HFFc6 (cell line): ENCODE measurements at regions not wholly inside any gene's neighbourhood (a gene's known extent, or its start where the extent isn't known, plus 50 kb on each side); places are given as distances from the start of the nearest gene placed in this dataset.

ENCODE experiments used
- DNase-seq: peaks from one replicate; pipeline ENCODE4 v3.0.0-alpha.2; 2018
- H3K27ac Mint-ChIP-seq: 2 replicates; pipeline ENCODE4 v1.8.0; 2020; ENCODE audit warnings: mild to moderate bottlenecking, mixed read lengths
- H3K27me3 Mint-ChIP-seq: 2 replicates; pipeline ENCODE4 v1.8.0; 2021; ENCODE audit warnings: mild to moderate bottlenecking, moderate library complexity, mixed read lengths; ENCODE audit not compliant: insufficient read depth
- H3K36me3 Mint-ChIP-seq: 2 replicates; pipeline ENCODE4 v1.8.0; 2021; ENCODE audit warnings: low read depth, mixed read lengths
- H3K4me1 Mint-ChIP-seq: 2 replicates; pipeline ENCODE4 v1.8.0; 2020; ENCODE audit warnings: low read depth, mixed read lengths
- H3K4me3 Mint-ChIP-seq: 2 replicates; pipeline ENCODE4 v1.8.0; 2020; ENCODE audit warnings: mild to moderate bottlenecking, moderate library complexity, mixed read lengths
- H3K9me3 Mint-ChIP-seq: 2 replicates; pipeline ENCODE4 v1.8.0; 2020; ENCODE audit warnings: mild to moderate bottlenecking, mixed read lengths
- CTCF ChIP-seq: fragments of 200-600 bp; sonication (generic); IDR thresholded peaks from 2 replicates; pipeline ENCODE4 v1.5.0; 2021; ENCODE audit warnings: antibody characterized with exemption, mild to moderate bottlenecking

GRCh38 chr13:38180670-38181069 lies 169.0 kb upstream of the UFM1 start:
- peak overlapping the region; percentile 75 for H3K4me3 Mint-ChIP-seq

GRCh38 chr13:38180126-38180525 lies 169.5 kb upstream of the UFM1 start:
- H3K27me3 Mint-ChIP-seq = no peaks in the 10 kb centered on the region
- peaks cover 19% of the 10 kb centered on the region for H3K4me1 Mint-ChIP-seq
- no peaks in the 10 kb centered on the region for H3K36me3 Mint-ChIP-seq
- H3K9me3 Mint-ChIP-seq = no peaks in the 10 kb centered on the region
- DNase-seq = peak; percentile 7
- H3K27ac Mint-ChIP-seq = peak overlapping the region; percentile 20
- no peak for TF ChIP-seq CTCF
- H3K4me3 Mint-ChIP-seq = peak overlapping the region; percentile 75

More at GRCh38 chr13:38180670-38181069, 169.0 kb upstream of the UFM1 start:
- DNase-seq = no peak
- no peaks in the 10 kb centered on the region for H3K27me3 Mint-ChIP-seq
- peaks cover 19% of the 10 kb centered on the region for H3K4me1 Mint-ChIP-seq
- H3K27ac Mint-ChIP-seq = peak overlapping the region; percentile 20
- no peak for TF ChIP-seq CTCF
- no peaks in the 10 kb centered on the region for H3K9me3 Mint-ChIP-seq
- no peaks in the 10 kb centered on the region for H3K36me3 Mint-ChIP-seq

- Mint-ChIP-seq H3K27me3 (no peaks in the 10 kb centered on the region), H3K4me1 (peaks cover 23% of the 10 kb centered on the region), H3K27ac (no peak overlapping the region), H3K4me3 (no peak overlapping the region), H3K36me3 (no peaks in the 10 kb centered on the region), H3K9me3 (no peaks in the 10 kb centered on the region)
- DNase-seq = no peak
- TF ChIP-seq CTCF = no peak
These were observed 173.0 kb upstream of the UFM1 start for GRCh38 chr13:38176664-38177063.

DNA sequence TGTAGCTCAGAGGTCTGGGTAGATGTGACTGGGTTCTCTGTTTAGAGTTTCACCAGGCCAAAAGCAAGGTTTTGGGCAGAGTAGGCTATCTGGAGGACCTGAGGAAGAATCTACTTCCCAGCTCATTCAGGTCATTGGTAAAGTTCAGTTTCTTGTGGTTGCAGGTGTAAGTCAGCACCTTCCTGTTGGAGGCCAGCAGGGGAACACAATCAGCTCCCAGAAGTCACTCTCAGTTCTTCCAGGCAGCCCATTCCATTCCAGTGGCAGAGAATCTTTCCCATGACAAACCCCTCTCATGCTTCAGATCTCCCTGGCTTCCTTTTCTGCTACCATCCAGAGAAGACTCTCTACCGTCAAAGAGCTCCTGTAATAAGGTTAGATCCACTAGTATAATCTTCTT lies 176.2 kb upstream of the UFM1 start:
- Mint-ChIP-seq H3K4me3 (no peak overlapping the region), H3K9me3 (no peaks in the 10 kb centered on the region), H3K4me1 (peaks cover 4% of the 10 kb centered on the region; the same call in 1 of the 2 replicates), H3K36me3 (no peaks in the 10 kb centered on the region), H3K27me3 (no peaks in the 10 kb centered on the region), H3K27ac (no peak overlapping the region)
- no peak for DNase-seq
- no peak for TF ChIP-seq CTCF

DNA sequence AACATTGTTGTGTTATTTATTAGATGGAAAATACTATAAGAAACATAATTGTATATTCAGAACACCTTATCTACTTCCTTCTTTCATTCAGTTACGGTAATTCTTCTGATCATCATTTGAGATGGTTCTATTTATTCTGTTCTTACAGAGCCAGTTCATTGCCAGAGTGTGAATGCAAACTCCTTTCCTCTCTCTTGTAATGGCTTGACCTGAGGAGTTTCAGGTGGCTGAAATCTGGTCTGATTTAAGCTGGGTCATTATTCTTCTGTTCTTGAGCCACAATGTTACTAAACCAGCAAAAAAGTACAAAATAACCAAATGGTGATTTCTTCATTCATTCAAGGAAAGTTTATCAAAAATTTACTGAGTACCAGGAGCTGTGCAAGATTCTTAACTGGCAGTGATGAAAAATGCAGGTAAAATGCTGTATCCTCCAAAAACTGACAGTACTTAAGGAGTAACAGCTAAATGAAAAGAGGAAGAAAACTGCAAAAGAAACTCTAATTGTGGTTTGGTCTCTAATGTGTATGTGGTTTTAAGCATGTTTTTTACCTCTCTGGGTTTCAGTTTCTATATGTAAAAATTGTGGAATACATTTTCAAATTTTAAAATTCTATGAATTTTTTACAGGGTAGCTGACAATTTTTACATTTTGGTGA lies 182.4 kb upstream of the UFM1 start:
- Mint-ChIP-seq H3K27me3 (no peaks in the 10 kb centered on the region), H3K27ac (no peak overlapping the region), H3K4me1 (peaks cover under 1% of the 10 kb centered on the region; the same call in 1 of the 2 replicates)

More for the DNA sequence above, 182.4 kb upstream of the UFM1 start:
- TF ChIP-seq CTCF = no peak
- no peaks in the 10 kb centered on the region for H3K9me3 Mint-ChIP-seq
- H3K36me3 Mint-ChIP-seq = no peaks in the 10 kb centered on the region
- H3K4me3 Mint-ChIP-seq = no peak overlapping the region
- DNase-seq = no peak
